Testis (tissue), 2 donors: ENCODE measurements at regions not wholly inside any gene's neighbourhood (a gene's known extent, or its start where the extent isn't known, plus 50 kb on each side); places are given as distances from the start of the nearest gene placed in this dataset.

Experiments
- POLR2A ChIP-seq: fragments of 450-650 bp; IDR thresholded peaks from one replicate; pipeline ENCODE4 v1.6.1; 2017; ENCODE audit warnings: antibody characterized with exemption, mild to moderate bottlenecking, moderate library complexity
- TF ChIP-seq, protein P1 (sequence below), 3 experiments: fragments of 450-650 bp in 2 of 3; fragments of 200-600 bp in 1 of 3; sonication (generic) in 1 of 3; IDR thresholded peaks; one replicate each; pipeline ENCODE4 v1.5.1; 2016 to 2019; ENCODE audit warnings: antibody characterized with exemption in 3 of 3, mild to moderate bottlenecking in 2 of 3, moderate library complexity in 1 of 3

- TF ChIP-seq, protein P1, sequence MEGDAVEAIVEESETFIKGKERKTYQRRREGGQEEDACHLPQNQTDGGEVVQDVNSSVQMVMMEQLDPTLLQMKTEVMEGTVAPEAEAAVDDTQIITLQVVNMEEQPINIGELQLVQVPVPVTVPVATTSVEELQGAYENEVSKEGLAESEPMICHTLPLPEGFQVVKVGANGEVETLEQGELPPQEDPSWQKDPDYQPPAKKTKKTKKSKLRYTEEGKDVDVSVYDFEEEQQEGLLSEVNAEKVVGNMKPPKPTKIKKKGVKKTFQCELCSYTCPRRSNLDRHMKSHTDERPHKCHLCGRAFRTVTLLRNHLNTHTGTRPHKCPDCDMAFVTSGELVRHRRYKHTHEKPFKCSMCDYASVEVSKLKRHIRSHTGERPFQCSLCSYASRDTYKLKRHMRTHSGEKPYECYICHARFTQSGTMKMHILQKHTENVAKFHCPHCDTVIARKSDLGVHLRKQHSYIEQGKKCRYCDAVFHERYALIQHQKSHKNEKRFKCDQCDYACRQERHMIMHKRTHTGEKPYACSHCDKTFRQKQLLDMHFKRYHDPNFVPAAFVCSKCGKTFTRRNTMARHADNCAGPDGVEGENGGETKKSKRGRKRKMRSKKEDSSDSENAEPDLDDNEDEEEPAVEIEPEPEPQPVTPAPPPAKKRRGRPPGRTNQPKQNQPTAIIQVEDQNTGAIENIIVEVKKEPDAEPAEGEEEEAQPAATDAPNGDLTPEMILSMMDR (IDR thresholded peaks at IDR 0.05) = no peak
- TF ChIP-seq POLR2A = no peak
These were observed 61.4 kb upstream of the LOC128125822 start for GRCh38 chr6:63510849-63511248.
